ENCODE measurements at regions not wholly inside any gene's neighbourhood (a gene's known extent, or its start where the extent isn't known, plus 50 kb on each side); places are given as distances from the start of the nearest gene placed in this dataset.
A peak's percentile ranks its signal among the peaks of the same experiment; 100 is the strongest.

- no peak overlapping the region for H3K4me3 Mint-ChIP-seq
- no peak overlapping the region for H3K4me2 ChIP-seq
- H2AFZ ChIP-seq (replicated peaks): no peak overlapping the region
- TF ChIP-seq EZH2 (IDR thresholded peaks at IDR 0.05): no peak
- TF ChIP-seq, protein P1, sequence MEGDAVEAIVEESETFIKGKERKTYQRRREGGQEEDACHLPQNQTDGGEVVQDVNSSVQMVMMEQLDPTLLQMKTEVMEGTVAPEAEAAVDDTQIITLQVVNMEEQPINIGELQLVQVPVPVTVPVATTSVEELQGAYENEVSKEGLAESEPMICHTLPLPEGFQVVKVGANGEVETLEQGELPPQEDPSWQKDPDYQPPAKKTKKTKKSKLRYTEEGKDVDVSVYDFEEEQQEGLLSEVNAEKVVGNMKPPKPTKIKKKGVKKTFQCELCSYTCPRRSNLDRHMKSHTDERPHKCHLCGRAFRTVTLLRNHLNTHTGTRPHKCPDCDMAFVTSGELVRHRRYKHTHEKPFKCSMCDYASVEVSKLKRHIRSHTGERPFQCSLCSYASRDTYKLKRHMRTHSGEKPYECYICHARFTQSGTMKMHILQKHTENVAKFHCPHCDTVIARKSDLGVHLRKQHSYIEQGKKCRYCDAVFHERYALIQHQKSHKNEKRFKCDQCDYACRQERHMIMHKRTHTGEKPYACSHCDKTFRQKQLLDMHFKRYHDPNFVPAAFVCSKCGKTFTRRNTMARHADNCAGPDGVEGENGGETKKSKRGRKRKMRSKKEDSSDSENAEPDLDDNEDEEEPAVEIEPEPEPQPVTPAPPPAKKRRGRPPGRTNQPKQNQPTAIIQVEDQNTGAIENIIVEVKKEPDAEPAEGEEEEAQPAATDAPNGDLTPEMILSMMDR (IDR thresholded peaks at IDR 0.05): peak; percentile 74
- no peaks in the 10 kb centered on the region for H3F3A ChIP-seq (ENCODE audit: low read depth)
- H3K79me2 ChIP-seq (ENCODE audit: low read depth): peaks cover 50% of the 10 kb centered on the region
- no peak overlapping the region for H3K9ac ChIP-seq
- peaks cover 14% of the 10 kb centered on the region for H3K4me1 Mint-ChIP-seq
- H3K27me3 ChIP-seq: no peaks in the 10 kb centered on the region
- peaks cover 3% of the 10 kb centered on the region for H3K9me3 Mint-ChIP-seq
- H3K27me3 Mint-ChIP-seq (ENCODE audit: insufficient read depth, low read depth): peaks cover 4% of the 10 kb centered on the region
- H4K20me1 ChIP-seq (ENCODE audit: low read depth): peaks cover 6% of the 10 kb centered on the region
- peaks cover 27% of the 10 kb centered on the region for H3K36me3 Mint-ChIP-seq
- no peak overlapping the region for H3K27ac ChIP-seq
- peak; percentile 81 for DNase-seq (ENCODE audit: low spot score)
- no peak overlapping the region for H3K4me3 ChIP-seq
- no peaks in the 10 kb centered on the region for H3K4me1 ChIP-seq
- peak overlapping the region; percentile 51 for H3K27ac Mint-ChIP-seq
- H3K36me3 ChIP-seq: no peaks in the 10 kb centered on the region
- no peaks in the 10 kb centered on the region for H3K9me3 ChIP-seq (ENCODE audit: low read depth)
These were observed 149.5 kb downstream of the C9orf152 start for GRCh38 chr9:110058304-110058953.

DNA sequence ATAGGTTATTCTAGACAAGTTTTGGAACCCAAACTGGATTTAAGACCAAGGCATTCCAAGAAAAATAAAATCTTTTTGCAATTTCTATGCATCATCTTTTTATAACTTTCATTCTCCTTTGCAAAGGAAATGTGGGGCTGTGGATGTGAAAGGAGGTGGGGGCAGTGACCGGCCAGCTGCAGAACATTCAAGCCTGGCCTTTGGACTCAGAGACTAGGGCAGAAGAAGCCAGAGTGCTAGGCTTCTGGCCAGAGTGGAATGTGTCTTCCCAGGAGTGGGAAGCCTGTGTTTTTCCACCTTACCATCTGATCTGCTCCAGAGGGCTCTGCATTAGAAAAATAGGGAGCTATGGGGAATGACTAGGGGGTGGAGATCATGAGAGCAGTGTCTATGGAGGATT, 148.5 kb downstream of the C9orf152 start:
- H3K9ac ChIP-seq: no peak overlapping the region
- Mint-ChIP-seq H3K36me3 (peaks cover 22% of the 10 kb centered on the region), H3K27me3 (ENCODE audit: insufficient read depth, low read depth) (peaks cover 2% of the 10 kb centered on the region), H3K27ac (no peak overlapping the region), H3K4me1 (peaks cover 11% of the 10 kb centered on the region), H3K9me3 (no peaks in the 10 kb centered on the region), H3K4me3 (no peak overlapping the region)
- no peak for DNase-seq (ENCODE audit: low spot score)
- H3K79me2 ChIP-seq (ENCODE audit: low read depth): peaks cover 40% of the 10 kb centered on the region
- no peaks in the 10 kb centered on the region for H4K20me1 ChIP-seq (ENCODE audit: low read depth)
- H3K4me1 ChIP-seq: no peaks in the 10 kb centered on the region
- H3K27me3 ChIP-seq: no peaks in the 10 kb centered on the region
- TF ChIP-seq EZH2 (IDR thresholded peaks at IDR 0.05) (no peak), EZH2phosphoT487 (IDR thresholded peaks at IDR 0.05) (no peak)
- TF ChIP-seq, protein P1 (IDR thresholded peaks at IDR 0.05): no peak
- H3K4me3 ChIP-seq: no peak overlapping the region
- no peak overlapping the region for H2AFZ ChIP-seq (replicated peaks)
- H3K4me2 ChIP-seq: no peak overlapping the region
- no peaks in the 10 kb centered on the region for H3K36me3 ChIP-seq
- H3K9me3 ChIP-seq (ENCODE audit: low read depth): no peaks in the 10 kb centered on the region
- no peak overlapping the region for H3K27ac ChIP-seq
- no peaks in the 10 kb centered on the region for H3F3A ChIP-seq (ENCODE audit: low read depth)

GRCh38 chr9:110064803-110065202, 143.2 kb downstream of the C9orf152 start:
- no peaks in the 10 kb centered on the region for H3K27me3 Mint-ChIP-seq (ENCODE audit: insufficient read depth, low read depth)
- TF ChIP-seq, protein P1 (IDR thresholded peaks at IDR 0.05): no peak
- no peak for TF ChIP-seq EZH2 (IDR thresholded peaks at IDR 0.05)
- TF ChIP-seq EZH2phosphoT487 (IDR thresholded peaks at IDR 0.05): no peak
- Histone ChIP-seq H3K79me2 (ENCODE audit: low read depth) (peaks cover 46% of the 10 kb centered on the region), H3K36me3 (no peaks in the 10 kb centered on the region), H3K4me3 (no peak overlapping the region), H3K4me1 (peaks cover 9% of the 10 kb centered on the region), H3K27ac (no peak overlapping the region), H3F3A (ENCODE audit: low read depth) (no peaks in the 10 kb centered on the region), H3K9ac (no peak overlapping the region), H2AFZ (replicated peaks) (no peak overlapping the region), H3K4me2 (no peak overlapping the region), H4K20me1 (ENCODE audit: low read depth) (no peaks in the 10 kb centered on the region), H3K27me3 (no peaks in the 10 kb centered on the region), H3K9me3 (ENCODE audit: low read depth) (no peaks in the 10 kb centered on the region)
- peaks cover 10% of the 10 kb centered on the region for H3K4me1 Mint-ChIP-seq
- H3K27ac Mint-ChIP-seq: no peak overlapping the region
- peaks cover 22% of the 10 kb centered on the region for H3K36me3 Mint-ChIP-seq
- peaks cover 2% of the 10 kb centered on the region for H3K9me3 Mint-ChIP-seq
- no peak for DNase-seq (ENCODE audit: low spot score)
- no peak overlapping the region for H3K4me3 Mint-ChIP-seq
